OCI-LY3 (cell line): ENCODE measurements at regions not wholly inside any gene's neighbourhood (a gene's known extent, or its start where the extent isn't known, plus 50 kb on each side); places are given as distances from the start of the nearest gene placed in this dataset.

Experiments used
- H2AFZ ChIP-seq: fragments of 200-600, 300-600 bp; shearing (Covaris generic); 2 replicates; pipeline ENCODE4 v1.6.0; 2014; ENCODE audit warnings: antibody characterized with exemption, low read depth, low read length
- H3K27ac ChIP-seq: fragments of 200-600, 300-600 bp; sonication (generic); 2 replicates; pipeline ENCODE4 v1.5.1; 2014; ENCODE audit warnings: mild to moderate bottlenecking, low read length, moderate library complexity, mixed read lengths
- H3K27me3 ChIP-seq: fragments of 200-600, 300-600 bp; sonication (generic); 2 replicates; pipeline ENCODE4 v1.6.1; 2014; ENCODE audit warnings: low read depth, low read length, mixed read lengths
- H3K36me3 ChIP-seq: fragments of 200-600, 300-600 bp; sonication (generic); replicated peaks from 2 replicates; pipeline ENCODE3; 2014; ENCODE audit warnings: low read depth, low read length, mixed read lengths
- H3K4me1 ChIP-seq: fragments of 300-600, 200-600 bp; sonication (generic); 2 replicates; pipeline ENCODE4 v1.6.1; 2014; ENCODE audit warnings: low read length, mixed read lengths
- H3K4me2 ChIP-seq: fragments of 200-600, 300-600 bp; sonication (generic); 2 replicates; pipeline ENCODE4 v1.6.1; 2014; ENCODE audit warnings: low read length, mixed read lengths
- H3K4me3 ChIP-seq: fragments of 300-600, 200-600 bp; sonication (generic); 2 replicates; pipeline ENCODE4 v1.5.1; 2014; ENCODE audit warnings: antibody characterized with exemption, mild to moderate bottlenecking, low read length, moderate library complexity
- H3K79me2 ChIP-seq: fragments of 300-600, 200-600 bp; shearing (Covaris generic); 2 replicates; pipeline ENCODE4 v1.6.1; 2014; ENCODE audit warnings: mild to moderate bottlenecking, low read length, mixed read lengths
- H3K9ac ChIP-seq: fragments of 300-600, 200-600 bp; shearing (Covaris generic); 2 replicates; pipeline ENCODE4 v1.6.0; 2014; ENCODE audit warnings: mild to moderate bottlenecking, low read length, moderate library complexity
- H3K9me3 ChIP-seq: fragments of 200-600, 300-600 bp; shearing (Covaris generic); 2 replicates; pipeline ENCODE4 v1.6.1; 2014; ENCODE audit warnings: low read length, mixed read lengths; ENCODE audit not compliant: insufficient read depth
- H4K20me1 ChIP-seq: fragments of 200-600, 300-600 bp; sonication (generic); 2 replicates; pipeline ENCODE4 v1.6.1; 2016; ENCODE audit warnings: low read length, mixed read lengths; ENCODE audit not compliant: insufficient read depth
- CTCF ChIP-seq: fragments of 200-600, 300-600 bp; sonication (generic); IDR thresholded peaks from 2 replicates; pipeline ENCODE4 v1.5.1; 2014; ENCODE audit warnings: antibody characterized with exemption, low read length, low read depth
- EZH2phosphoT487 ChIP-seq: fragments of 200-600 bp; shearing (Covaris generic); IDR thresholded peaks from 2 replicates; pipeline ENCODE4 v1.6.1; 2018; ENCODE audit warnings: antibody characterized with exemption, mixed run types, low read depth

DNA sequence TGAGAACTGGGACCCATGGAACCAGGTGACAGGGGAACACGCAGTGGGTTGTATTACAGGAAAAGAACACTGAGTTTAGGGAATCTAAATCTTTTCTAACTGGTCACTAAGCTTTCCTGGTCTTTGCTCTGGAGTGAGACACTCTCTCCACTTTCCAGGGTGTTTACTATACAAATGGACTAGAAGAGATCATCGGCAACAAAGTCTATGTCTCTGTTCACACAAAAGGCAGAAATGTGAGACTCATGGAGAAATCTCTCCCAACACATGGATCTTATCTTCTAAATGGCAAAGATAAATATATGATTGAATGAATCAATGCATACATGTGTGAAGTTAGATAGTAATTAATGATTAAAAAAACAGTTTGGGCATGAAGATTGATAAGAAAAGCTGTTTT, 101.6 kb upstream of the DPT start:
- Histone ChIP-seq H3K4me2 (no peak overlapping the region), H3K9me3 (no peaks in the 10 kb centered on the region), H3K36me3 (no peaks in the 10 kb centered on the region), H4K20me1 (no peaks in the 10 kb centered on the region), H3K27ac (no peak overlapping the region), H3K4me3 (no peak overlapping the region), H3K79me2 (no peaks in the 10 kb centered on the region), H3K9ac (no peak overlapping the region), H3K27me3 (no peaks in the 10 kb centered on the region), H2AFZ (no peak overlapping the region), H3K4me1 (peaks cover 10% of the 10 kb centered on the region)
- TF ChIP-seq CTCF: no peak
- no peak for TF ChIP-seq EZH2phosphoT487

DNA sequence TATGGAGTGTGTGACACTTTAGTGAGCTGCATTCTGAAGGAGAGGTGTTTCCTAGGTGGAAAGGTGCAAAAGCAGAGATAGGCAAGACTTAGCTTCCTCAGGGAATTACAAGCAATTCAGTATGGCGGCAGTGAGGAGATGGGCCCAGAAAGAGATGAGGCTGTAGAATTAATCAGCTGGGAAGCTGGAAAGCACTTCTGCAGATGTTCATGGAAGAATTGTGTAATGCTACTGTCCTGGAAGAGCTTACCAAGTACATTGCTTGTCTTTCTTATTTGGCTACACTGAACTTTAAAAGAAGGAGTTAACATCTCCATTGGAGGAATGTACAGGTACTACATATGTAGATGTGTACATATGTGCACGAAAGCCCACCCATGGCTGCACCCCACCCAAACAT, 103.7 kb upstream of the DPT start:
- Histone ChIP-seq H3K79me2 (no peaks in the 10 kb centered on the region), H3K27me3 (no peaks in the 10 kb centered on the region), H3K4me3 (no peak overlapping the region), H3K9me3 (no peaks in the 10 kb centered on the region), H3K9ac (no peak overlapping the region), H3K36me3 (no peaks in the 10 kb centered on the region), H3K4me2 (no peak overlapping the region), H3K27ac (no peak overlapping the region), H3K4me1 (peaks cover 10% of the 10 kb centered on the region), H2AFZ (no peak overlapping the region), H4K20me1 (no peaks in the 10 kb centered on the region)
- TF ChIP-seq CTCF: no peak
- TF ChIP-seq EZH2phosphoT487: no peak

GRCh38 chr1:168833362-168833761, 104.4 kb upstream of the DPT start:
- Histone ChIP-seq H3K27ac (no peak overlapping the region), H3K4me3 (no peak overlapping the region), H3K9ac (no peak overlapping the region), H3K9me3 (no peaks in the 10 kb centered on the region), H3K79me2 (no peaks in the 10 kb centered on the region), H3K27me3 (no peaks in the 10 kb centered on the region), H2AFZ (no peak overlapping the region), H3K36me3 (no peaks in the 10 kb centered on the region), H3K4me1 (peaks cover 10% of the 10 kb centered on the region), H4K20me1 (no peaks in the 10 kb centered on the region), H3K4me2 (no peak overlapping the region)
- TF ChIP-seq EZH2phosphoT487 (no peak), CTCF (no peak)

DNA sequence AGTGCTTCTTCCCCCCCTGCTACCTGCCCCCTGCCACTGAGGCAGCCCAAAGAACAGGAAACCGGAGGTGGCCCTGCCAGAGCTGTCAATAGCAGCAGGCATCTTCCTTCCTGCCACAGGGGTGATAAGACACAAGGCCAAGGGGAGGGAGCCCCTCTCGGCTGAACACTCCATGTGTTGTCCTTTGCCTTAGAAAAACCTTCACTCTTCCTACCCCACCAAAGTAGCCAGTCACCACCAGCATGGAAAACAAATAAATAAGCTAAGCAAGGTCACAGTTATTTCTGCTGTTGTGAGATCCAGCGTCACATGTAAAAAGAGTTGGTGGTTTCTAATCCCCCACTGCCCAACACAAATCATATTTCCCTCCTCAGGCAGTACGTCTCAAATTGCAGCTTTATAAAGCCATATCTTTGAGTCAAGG, 104.8 kb upstream of the DPT start:
- H4K20me1 ChIP-seq: no peaks in the 10 kb centered on the region
- no peak overlapping the region for H3K4me3 ChIP-seq
- no peaks in the 10 kb centered on the region for H3K9me3 ChIP-seq
- no peaks in the 10 kb centered on the region for H3K79me2 ChIP-seq
- TF ChIP-seq EZH2phosphoT487 (no peak), CTCF (no peak)
- H2AFZ ChIP-seq: 0 out of 2 replicates have a peak overlapping the region, but pooled peaks have one; percentile 2
- H3K9ac ChIP-seq: no peak overlapping the region
- no peaks in the 10 kb centered on the region for H3K36me3 ChIP-seq
- peaks cover 10% of the 10 kb centered on the region for H3K4me1 ChIP-seq
- no peaks in the 10 kb centered on the region for H3K27me3 ChIP-seq
- no peak overlapping the region for H3K27ac ChIP-seq
- no peak overlapping the region for H3K4me2 ChIP-seq
